ENCODE measurements at regions not wholly inside any gene's neighbourhood (a gene's known extent, or its start where the extent isn't known, plus 50 kb on each side); places are given as distances from the start of the nearest gene placed in this dataset.

GRCh38 chr5:67427850-67428298 lies 231.3 kb upstream of the CD180 start:
- TF ChIP-seq ATF2 (CRISPR knock-in tag; IDR thresholded peaks at IDR 0.05; ENCODE audit: borderline replicate concordance, low read depth) (no peak), CTCF (IDR thresholded peaks at IDR 0.05) (no peak), NR1H2 (CRISPR knock-in tag; IDR thresholded peaks at IDR 0.05) (no peak), ZNF396 (CRISPR knock-in tag; IDR thresholded peaks at IDR 0.05; ENCODE audit: borderline replicate concordance) (no peak), ZNF263 (CRISPR knock-in tag; IDR thresholded peaks at IDR 0.05; ENCODE audit: low read depth) (no peak), IRF1 (CRISPR knock-in tag; IDR thresholded peaks at IDR 0.05) (no peak)

Data from WTC11 (cell line).